Endodermal cell (in vitro differentiated cells): ENCODE measurements at regions not wholly inside any gene's neighbourhood (a gene's known extent, or its start where the extent isn't known, plus 50 kb on each side); places are given as distances from the start of the nearest gene placed in this dataset.
A peak's percentile ranks its signal among the peaks of the same experiment; 100 is the strongest.

Source experiments
- DNase-seq: peaks from one replicate; pipeline ENCODE4 v3.0.0-alpha.2; 2017
- H3K27ac ChIP-seq: 2 replicates; pipeline ENCODE4 v1.5.1; 2013; ENCODE audit warnings: mild to moderate bottlenecking, low read depth, low read length, moderate library complexity
- H3K27me3 ChIP-seq: 2 replicates; pipeline ENCODE4 v1.6.1; 2013; ENCODE audit warnings: mild to moderate bottlenecking, low read length, moderate library complexity; ENCODE audit not compliant: insufficient read depth, control insufficient read depth, poor library complexity, severe bottlenecking
- H3K36me3 ChIP-seq: 2 replicates; pipeline ENCODE4 v1.7.0; 2013; ENCODE audit warnings: mild to moderate bottlenecking, low read length, moderate library complexity; ENCODE audit not compliant: control insufficient read depth, insufficient read depth
- H3K4me1 ChIP-seq: one replicate; pipeline ENCODE4 v1.7.0; 2013; ENCODE audit warnings: low read length; ENCODE audit not compliant: control insufficient read depth, insufficient read depth
- H3K4me3 ChIP-seq: 2 replicates; pipeline ENCODE4 v1.5.1; 2013; ENCODE audit warnings: mild to moderate bottlenecking, low read length, moderate library complexity
- H3K9ac ChIP-seq: 2 replicates; pipeline ENCODE4 v1.6.1; 2013; ENCODE audit warnings: mild to moderate bottlenecking, low read length, moderate library complexity; ENCODE audit not compliant: poor library complexity, severe bottlenecking; ENCODE audit errors: extremely low read depth
- H3K9me3 ChIP-seq: 2 replicates; pipeline ENCODE4 v1.6.1; 2013; ENCODE audit warnings: mild to moderate bottlenecking, low read length, moderate library complexity; ENCODE audit not compliant: control insufficient read depth
- H3K27ac Mint-ChIP-seq: 2 replicates; pipeline ENCODE4 v1.8.0; 2020; ENCODE audit warnings: mixed read lengths
- H3K27me3 Mint-ChIP-seq: 2 replicates; pipeline ENCODE4 v1.8.0; 2021; ENCODE audit warnings: mild to moderate bottlenecking, mixed read lengths; ENCODE audit not compliant: insufficient read depth
- H3K36me3 Mint-ChIP-seq: 2 replicates; pipeline ENCODE4 v1.8.0; 2020; ENCODE audit warnings: low read depth, mixed read lengths
- H3K4me1 Mint-ChIP-seq: 2 replicates; pipeline ENCODE4 v1.8.0; 2020; ENCODE audit warnings: mixed read lengths
- H3K4me3 Mint-ChIP-seq: 2 replicates; pipeline ENCODE4 v1.8.0; 2020; ENCODE audit warnings: mild to moderate bottlenecking, moderate library complexity, mixed read lengths
- H3K9me3 Mint-ChIP-seq: 2 replicates; pipeline ENCODE4 v1.8.0; 2020; ENCODE audit warnings: mild to moderate bottlenecking, mixed read lengths
- WGBS, 2 experiments: methylation state at CpG; one replicate each; pipeline versions ENCODE4 v1.1.5 to v1.1.7; 2013; ENCODE audit warnings: missing lambda C conversion rate in 2 of 2, mixed read lengths in 1 of 2; ENCODE audit not compliant: insufficient coverage in 1 of 2, insufficient read length in 1 of 2; 5-methylcytosine and 5-hydroxymethylcytosine counted together
- TF ChIP-seq, protein P1 (sequence below): fragments of 200-600 bp; sonication (generic); conservative IDR thresholded peaks from 2 replicates; pipeline ENCODE4 v1.5.0; 2021; ENCODE audit warnings: antibody characterized with exemption, mild to moderate bottlenecking

DNA sequence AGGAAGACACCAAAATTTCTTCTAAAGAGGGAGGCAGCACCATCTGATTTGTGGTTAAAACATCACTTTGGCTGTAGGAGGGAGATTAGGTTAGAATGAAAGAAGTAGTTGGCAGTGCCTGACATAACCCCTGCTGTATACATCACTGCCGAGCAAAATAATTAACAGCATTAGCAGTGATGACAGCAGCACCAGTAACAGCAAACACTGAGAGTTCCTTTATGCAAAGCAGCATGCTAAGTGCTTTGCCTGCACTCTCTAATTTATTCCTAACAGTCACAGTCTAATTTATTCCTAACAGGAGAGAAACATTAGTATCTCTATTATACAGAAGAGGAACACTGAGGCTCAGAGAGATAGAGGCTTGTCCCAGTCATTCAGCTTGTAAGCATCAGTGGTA lies 1469.7 kb downstream of the AACS start:
- Histone ChIP-seq H3K4me3 (no peak overlapping the region), H3K9me3 (no peaks in the 10 kb centered on the region), H3K27me3 (no peaks in the 10 kb centered on the region), H3K36me3 (no peaks in the 10 kb centered on the region), H3K4me1 (peaks cover 2% of the 10 kb centered on the region), H3K27ac (no peak overlapping the region), H3K9ac (no peak overlapping the region)
- TF ChIP-seq, protein P1, sequence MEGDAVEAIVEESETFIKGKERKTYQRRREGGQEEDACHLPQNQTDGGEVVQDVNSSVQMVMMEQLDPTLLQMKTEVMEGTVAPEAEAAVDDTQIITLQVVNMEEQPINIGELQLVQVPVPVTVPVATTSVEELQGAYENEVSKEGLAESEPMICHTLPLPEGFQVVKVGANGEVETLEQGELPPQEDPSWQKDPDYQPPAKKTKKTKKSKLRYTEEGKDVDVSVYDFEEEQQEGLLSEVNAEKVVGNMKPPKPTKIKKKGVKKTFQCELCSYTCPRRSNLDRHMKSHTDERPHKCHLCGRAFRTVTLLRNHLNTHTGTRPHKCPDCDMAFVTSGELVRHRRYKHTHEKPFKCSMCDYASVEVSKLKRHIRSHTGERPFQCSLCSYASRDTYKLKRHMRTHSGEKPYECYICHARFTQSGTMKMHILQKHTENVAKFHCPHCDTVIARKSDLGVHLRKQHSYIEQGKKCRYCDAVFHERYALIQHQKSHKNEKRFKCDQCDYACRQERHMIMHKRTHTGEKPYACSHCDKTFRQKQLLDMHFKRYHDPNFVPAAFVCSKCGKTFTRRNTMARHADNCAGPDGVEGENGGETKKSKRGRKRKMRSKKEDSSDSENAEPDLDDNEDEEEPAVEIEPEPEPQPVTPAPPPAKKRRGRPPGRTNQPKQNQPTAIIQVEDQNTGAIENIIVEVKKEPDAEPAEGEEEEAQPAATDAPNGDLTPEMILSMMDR, result no peak
- DNase-seq, result no peak
- Mint-ChIP-seq H3K9me3 (no peaks in the 10 kb centered on the region), H3K4me3 (no peak overlapping the region), H3K27ac (no peak overlapping the region), H3K36me3 (no peaks in the 10 kb centered on the region), H3K27me3 (no peaks in the 10 kb centered on the region), H3K4me1 (peaks cover 6% of the 10 kb centered on the region)
- 92 to 100% methylated on average over 1 of the region's 1 CpG for WGBS, 2 experiments

DNA sequence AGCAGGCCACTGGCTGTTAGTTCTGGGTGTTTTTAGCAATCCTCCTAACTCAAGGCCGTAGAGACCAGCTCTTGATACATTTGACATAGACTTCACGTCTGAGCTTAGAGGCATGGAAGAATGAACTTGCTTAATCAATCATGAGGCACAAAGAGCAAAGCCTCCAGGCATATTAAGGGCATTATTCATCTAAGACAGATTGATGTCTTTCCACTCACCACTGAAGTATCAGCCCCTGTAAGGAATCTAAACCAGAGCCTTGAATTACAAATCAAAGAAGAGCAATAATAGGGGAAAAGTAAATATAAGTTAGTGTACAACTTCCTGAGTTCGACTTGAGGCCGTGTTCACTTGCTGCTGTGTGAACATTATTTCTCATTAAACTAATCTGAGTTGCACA lies 1470.7 kb downstream of the AACS start:
- WGBS, 2 experiments, result 97 to 100% methylated on average over 1 to 4 of the region's 4 CpGs
- H3K4me1 Mint-ChIP-seq, result no peaks in the 10 kb centered on the region
- no peaks in the 10 kb centered on the region for H3K9me3 Mint-ChIP-seq
- Histone ChIP-seq H3K36me3 (no peaks in the 10 kb centered on the region), H3K9me3 (no peaks in the 10 kb centered on the region), H3K4me3 (no peak overlapping the region), H3K4me1 (no peaks in the 10 kb centered on the region), H3K27ac (peak overlapping the region; percentile 69), H3K27me3 (no peaks in the 10 kb centered on the region), H3K9ac (no peak overlapping the region)
- H3K36me3 Mint-ChIP-seq, result no peaks in the 10 kb centered on the region
- TF ChIP-seq, protein P1, result no peak
- H3K4me3 Mint-ChIP-seq, result no peak overlapping the region
- DNase-seq, result no peak
- no peak overlapping the region for H3K27ac Mint-ChIP-seq
- H3K27me3 Mint-ChIP-seq, result no peaks in the 10 kb centered on the region

DNA sequence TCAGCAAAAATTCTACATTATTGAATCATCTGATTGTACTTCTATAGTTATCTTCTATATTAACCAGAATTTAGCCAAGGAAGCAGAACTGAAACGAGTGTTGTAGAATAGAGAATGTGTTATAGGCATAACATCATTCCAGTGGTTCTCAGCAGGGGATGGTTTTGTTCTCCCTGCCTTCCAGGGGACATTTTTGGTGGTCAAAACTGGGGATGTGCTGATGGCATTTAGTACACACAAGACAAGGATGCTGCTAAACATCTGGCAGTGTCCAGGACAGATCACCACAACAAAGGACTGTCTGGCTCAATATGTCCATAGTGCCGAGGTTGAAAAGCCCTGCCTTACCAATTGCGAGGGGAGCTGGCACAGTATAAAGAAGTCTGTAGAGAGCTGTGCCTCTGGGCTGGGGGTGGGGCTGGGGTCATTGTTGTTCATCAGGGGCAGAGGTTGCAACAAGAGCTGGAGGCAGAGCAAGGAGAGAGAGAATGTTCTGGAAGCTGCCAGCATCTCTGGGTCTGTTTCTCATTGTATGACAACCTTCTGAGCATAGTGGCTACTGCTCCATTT lies 1472.8 kb downstream of the AACS start:
- Mint-ChIP-seq H3K9me3 (no peaks in the 10 kb centered on the region), H3K36me3 (no peaks in the 10 kb centered on the region), H3K4me3 (no peak overlapping the region), H3K4me1 (no peaks in the 10 kb centered on the region), H3K27ac (no peak overlapping the region), H3K27me3 (no peaks in the 10 kb centered on the region)
- no peak overlapping the region for H3K4me3 ChIP-seq
- H3K27me3 ChIP-seq, result no peaks in the 10 kb centered on the region
- H3K36me3 ChIP-seq, result no peaks in the 10 kb centered on the region
- H3K9me3 ChIP-seq, result no peaks in the 10 kb centered on the region
- no peak for DNase-seq
- no peaks in the 10 kb centered on the region for H3K4me1 ChIP-seq
- TF ChIP-seq, protein P1, result no peak
- H3K27ac ChIP-seq, result no peak overlapping the region
- 67 to 88% methylated on average over 1 to 3 of the region's 3 CpGs for WGBS, 2 experiments
- H3K9ac ChIP-seq, result no peak overlapping the region
